Sigmoid colon (tissue), 4 donors: ENCODE measurements at regions not wholly inside any gene's neighbourhood (a gene's known extent, or its start where the extent isn't known, plus 50 kb on each side); places are given as distances from the start of the nearest gene placed in this dataset.

Source experiments
- CTCF ChIP-seq, 4 experiments: fragments of 450-650 bp in 3 of 4; fragments of 200-600 bp in 1 of 4; IDR thresholded peaks; one replicate each; pipeline ENCODE4 v1.5.1; 2016 to 2019; ENCODE audit warnings: antibody characterized with exemption in 4 of 4, mild to moderate bottlenecking in 3 of 4, moderate library complexity in 2 of 4
- EP300 ChIP-seq, 4 donors: sonication (generic); formaldehyde crosslinking; IDR thresholded peaks; one replicate each; pipeline ENCODE4 v1.6.1; 2017; ENCODE audit warnings: antibody characterized with exemption in 4 of 4
- POLR2A ChIP-seq, 2 donors: fragments of 450-650 bp; IDR thresholded peaks; one replicate each; pipeline ENCODE4 v1.6.1; 2016; ENCODE audit warnings: antibody characterized with exemption in 2 of 2, mild to moderate bottlenecking in 2 of 2, moderate library complexity in 2 of 2
- POLR2AphosphoS5 ChIP-seq, 4 donors: sonication (generic); formaldehyde crosslinking; IDR thresholded peaks; one replicate each; pipeline ENCODE4 v1.6.1; 2017; ENCODE audit warnings: antibody characterized with exemption in 4 of 4

- no peak for TF ChIP-seq POLR2AphosphoS5 (IDR thresholded peaks at IDR 0.05)
- TF ChIP-seq CTCF (IDR thresholded peaks at IDR 0.05), result no peak
- no peak for TF ChIP-seq POLR2A (IDR thresholded peaks at IDR 0.05)
- no peak for TF ChIP-seq EP300 (IDR thresholded peaks at IDR 0.05)
These were observed 468.1 kb upstream of the ACTBL2 start for GRCh38 chr5:57950616-57951228.
